H1 (cell line): ENCODE measurements at regions not wholly inside any gene's neighbourhood (a gene's known extent, or its start where the extent isn't known, plus 50 kb on each side); places are given as distances from the start of the nearest gene placed in this dataset.

ENCODE experiments used
- CTCF ChIA-PET: fragments of 300-600 bp; sonication (Branson Sonifier 250); formaldehyde crosslinking; loops from one replicate; lab custom pipeline; 2021; ENCODE audit not compliant: partially characterized antibody; lab: Charles Lee
- POLR2A ChIA-PET: fragments of 300-600 bp; sonication (Branson Sonifier 250); formaldehyde crosslinking; loops from one replicate; lab custom pipeline; 2021; ENCODE audit warnings: inconsistent platforms; ENCODE audit not compliant: partially characterized antibody; lab: Charles Lee
- DNase-seq, 2 experiments: peaks; one replicate each; pipeline versions ENCODE4 v3.0.0 to v3.0.0-alpha.2; 2010 to 2022; ENCODE audit warnings: low spot score in 2 of 2, low read depth in 1 of 2, mixed read lengths in 1 of 2
- FAIRE-seq: peaks from 2 replicates; lab custom pipeline; 2011; peaks lifted over from hg19 to GRCh38; lab: Jason Lieb, UNC
- H2AFZ ChIP-seq: 2 replicates; pipeline ENCODE4 v1.8.1; 2012; ENCODE audit warnings: low read length, inconsistent platforms
- H2AK5ac ChIP-seq: 2 replicates; pipeline ENCODE4 v1.6.1; 2013; ENCODE audit warnings: low read depth, low read length
- H2BK120ac ChIP-seq: replicated peaks from 2 replicates; pipeline ENCODE3; 2013; ENCODE audit warnings: low read depth, low read length, inconsistent platforms
- H2BK12ac ChIP-seq: 2 replicates; pipeline ENCODE4 v1.6.1; 2013; ENCODE audit warnings: low read depth, low read length
- H2BK15ac ChIP-seq: 2 replicates; pipeline ENCODE4 v1.6.1; 2013; ENCODE audit warnings: low read length
- H2BK20ac ChIP-seq: 2 replicates; pipeline ENCODE4 v1.6.1; 2013; ENCODE audit warnings: low read length
- H2BK5ac ChIP-seq: 2 replicates; pipeline ENCODE4 v1.6.1; 2013; ENCODE audit warnings: low read depth, low read length
- H3K14ac ChIP-seq: 2 replicates; pipeline ENCODE4 v1.6.1; 2013; ENCODE audit warnings: inconsistent platforms; ENCODE audit not compliant: insufficient read length
- H3K18ac ChIP-seq: 2 replicates; pipeline ENCODE4 v1.6.1; 2013; ENCODE audit warnings: low read length; ENCODE audit errors: extremely low read depth
- H3K23ac ChIP-seq: 2 replicates; pipeline ENCODE4 v1.6.1; 2013; ENCODE audit warnings: inconsistent platforms; ENCODE audit not compliant: insufficient read length
- H3K23me2 ChIP-seq: 2 replicates; pipeline ENCODE4 v1.6.1; 2013; ENCODE audit warnings: low read depth, low read length
- H3K27ac ChIP-seq: 2 replicates; pipeline ENCODE4 v1.6.1; 2011; ENCODE audit warnings: low read depth, low read length, inconsistent platforms
- H3K27me3 ChIP-seq, 4 experiments: replicated peaks in 1 of 4; 1 replicate in 1 of 4; 2 replicates in 3 of 4; pipeline versions ENCODE4 v1.6.1 to v1.8.1; 2011 to 2013; ENCODE audit warnings: low read length in 3 of 4, mild to moderate bottlenecking in 3 of 4, inconsistent platforms in 2 of 4, mixed read lengths in 2 of 4, moderate library complexity in 1 of 4; ENCODE audit not compliant: control insufficient read depth in 3 of 4, insufficient read depth in 3 of 4; ENCODE audit errors: extremely low read depth in 1 of 4
- H3K36me3 ChIP-seq, 4 experiments: 2 replicates each; pipeline versions ENCODE4 v1.6.1 to v1.8.1; 2011 to 2013; ENCODE audit warnings: mild to moderate bottlenecking in 4 of 4, low read length in 3 of 4, moderate library complexity in 2 of 4, control low read depth in 1 of 4, inconsistent platforms in 1 of 4; ENCODE audit not compliant: insufficient read depth in 4 of 4, control insufficient read depth in 2 of 4
- H3K4ac ChIP-seq: replicated peaks from 2 replicates; pipeline ENCODE3; 2013; ENCODE audit warnings: low read length, low read depth, mixed read lengths, inconsistent platforms; ENCODE audit not compliant: insufficient read length
- H3K4me1 ChIP-seq, 4 experiments: replicated peaks in 1 of 4; 1 replicate in 1 of 4; 2 replicates in 3 of 4; pipeline versions ENCODE4 v1.6.1 to v1.8.1; 2011 to 2013; ENCODE audit warnings: low read length in 3 of 4, inconsistent platforms in 2 of 4, mixed read lengths in 1 of 4; ENCODE audit not compliant: insufficient read depth in 4 of 4, control insufficient read depth in 3 of 4
- H3K4me2 ChIP-seq, 2 experiments: 2 replicates each; pipeline versions ENCODE4 v1.6.1 to v1.8.1; 2011 to 2013; ENCODE audit warnings: low read depth in 2 of 2, low read length in 2 of 2, control low read depth in 1 of 2, inconsistent platforms in 1 of 2, mild to moderate bottlenecking in 1 of 2; ENCODE audit not compliant: insufficient read depth in 1 of 2
- H3K4me3 ChIP-seq, 4 experiments: fragments of 200-600, 300-600 bp in 1 of 4; sonication (generic), shearing (Covaris generic), sonication (Bioruptor Twin) in 1 of 4; 2 replicates each; pipeline versions ENCODE4 v1.5.1 to v1.8.1; 2011 to 2016; ENCODE audit warnings: low read length in 4 of 4, low read depth in 3 of 4, control low read depth in 2 of 4, inconsistent platforms in 2 of 4, mild to moderate bottlenecking in 2 of 4, mixed read lengths in 1 of 4, moderate library complexity in 1 of 4; ENCODE audit not compliant: insufficient read depth in 2 of 4; ENCODE audit errors: extremely low read depth in 1 of 4
- H3K56ac ChIP-seq: replicated peaks from 2 replicates; pipeline ENCODE3; 2013; ENCODE audit warnings: low read depth, mild to moderate bottlenecking, mixed read lengths, low read length, inconsistent platforms; ENCODE audit not compliant: insufficient read length
- H3K79me1 ChIP-seq: 2 replicates; pipeline ENCODE4 v1.6.1; 2013; ENCODE audit warnings: low read depth, low read length, control low read depth
- H3K79me2 ChIP-seq, 2 experiments: 2 replicates each; pipeline versions ENCODE4 v1.6.1 to v1.8.1; 2012 to 2013; ENCODE audit warnings: low read length in 2 of 2, mild to moderate bottlenecking in 2 of 2, inconsistent platforms in 1 of 2; ENCODE audit not compliant: insufficient read depth in 2 of 2, control insufficient read depth in 1 of 2
- H3K9ac ChIP-seq, 4 experiments: replicated peaks in 1 of 4; 1 replicate in 1 of 4; 2 replicates in 3 of 4; pipeline versions ENCODE4 v1.6.1 to v1.8.1; 2011 to 2013; ENCODE audit warnings: low read depth in 3 of 4, low read length in 3 of 4, control low read depth in 2 of 4, mild to moderate bottlenecking in 2 of 4, moderate library complexity in 2 of 4, inconsistent platforms in 1 of 4; ENCODE audit errors: extremely low read depth in 1 of 4
- H3K9me3 ChIP-seq, 2 experiments: 2 replicates each; pipeline versions ENCODE4 v1.6.1 to v1.8.1; 2012 to 2013; ENCODE audit warnings: mild to moderate bottlenecking in 2 of 2, moderate library complexity in 2 of 2, control low read depth in 1 of 2, inconsistent platforms in 1 of 2, low read depth in 1 of 2, low read length in 1 of 2, mixed read lengths in 1 of 2; ENCODE audit not compliant: insufficient read depth in 2 of 2
- H4K20me1 ChIP-seq, 2 experiments: replicated peaks in 1 of 2; 2 replicates each; pipeline versions ENCODE3 to v1.8.1; 2011 to 2013; ENCODE audit warnings: inconsistent platforms in 2 of 2, low read length in 2 of 2, mild to moderate bottlenecking in 1 of 2; ENCODE audit not compliant: insufficient read depth in 2 of 2, control insufficient read depth in 1 of 2
- H4K5ac ChIP-seq: 2 replicates; pipeline ENCODE4 v1.6.1; 2013; ENCODE audit warnings: low read length, low read depth, mixed read lengths, inconsistent platforms; ENCODE audit not compliant: insufficient read length
- H4K8ac ChIP-seq: 2 replicates; pipeline ENCODE4 v1.8.0; 2013; ENCODE audit warnings: mild to moderate bottlenecking, moderate library complexity, low read length, inconsistent platforms; ENCODE audit not compliant: insufficient read depth; ENCODE audit errors: extremely low read depth
- H4K91ac ChIP-seq: replicated peaks from 2 replicates; pipeline ENCODE3; 2013; ENCODE audit warnings: low read length, mixed read lengths, inconsistent platforms; ENCODE audit not compliant: insufficient read length
- CEBPB ChIP-seq: IDR thresholded peaks from 2 replicates; pipeline ENCODE4 v1.6.1; 2012; ENCODE audit warnings: low read depth, low read length
- CTBP2 ChIP-seq: IDR thresholded peaks from 2 replicates; pipeline ENCODE4 v1.7.0; 2011; ENCODE audit warnings: borderline replicate concordance, mild to moderate bottlenecking, moderate library complexity, mixed read lengths, low read length; ENCODE audit not compliant: insufficient read depth, insufficient read length
- HDAC2 ChIP-seq, 2 experiments: fragments of 300-600 bp in 1 of 2; sonication (generic) in 1 of 2; IDR thresholded peaks; 2 replicates each; pipeline ENCODE4 v1.6.1; 2011 to 2012; ENCODE audit warnings: low read depth in 2 of 2, low read length in 2 of 2, mild to moderate bottlenecking in 2 of 2, moderate library complexity in 2 of 2, borderline replicate concordance in 1 of 2, inconsistent platforms in 1 of 2
- NRF1 ChIP-seq: IDR thresholded peaks from 2 replicates; pipeline ENCODE4 v1.6.1; 2011; ENCODE audit warnings: mild to moderate bottlenecking, low read depth, low read length, improper control_type of control experiment
- RAD21 ChIP-seq, 2 experiments: IDR thresholded peaks in 1 of 2; conservative IDR thresholded peaks in 1 of 2; 2 replicates each; pipeline ENCODE4 v1.6.1; 2011; ENCODE audit warnings: low read depth in 2 of 2, low read length in 2 of 2, improper control_type of control experiment in 1 of 2, inconsistent platforms in 1 of 2, mild to moderate bottlenecking in 1 of 2, moderate library complexity in 1 of 2
- SIX5 ChIP-seq: IDR thresholded peaks from 2 replicates; pipeline ENCODE4 v1.6.1; 2011; ENCODE audit warnings: mild to moderate bottlenecking, low read depth, low read length
- SRF ChIP-seq: IDR thresholded peaks from 2 replicates; pipeline ENCODE4 v1.6.1; 2011; ENCODE audit warnings: mild to moderate bottlenecking, low read depth, low read length, moderate library complexity
- WGBS, 2 experiments: shearing (Covaris generic) in 1 of 2; methylation state at CpG; one replicate each; pipeline versions ENCODE4 v1.1.6 to v1.1.7; 2013 to 2015; ENCODE audit warnings: low lambda C conversion rate in 2 of 2, mixed read lengths in 2 of 2, inconsistent platforms in 1 of 2, low coverage in 1 of 2, missing lambda C conversion rate in 1 of 2; ENCODE audit not compliant: insufficient replicate concordance in 2 of 2, insufficient coverage in 1 of 2, insufficient read length in 1 of 2; ENCODE audit errors: extremely low coverage in 1 of 2, missing lambda C conversion rate in 1 of 2; 5-methylcytosine and 5-hydroxymethylcytosine counted together

GRCh38 chr6:140752234-140752633 lies 1377.8 kb upstream of the CITED2 start:
- Histone ChIP-seq H3K9ac (no peak overlapping the region), H4K5ac (no peak overlapping the region), H3K56ac (no peak overlapping the region), H2BK15ac (no peak overlapping the region), H3K79me2 (no peaks in the 10 kb centered on the region), H2BK120ac (no peak overlapping the region), H3K4ac (no peak overlapping the region), H2AK5ac (no peak overlapping the region), H3K23ac (no peak overlapping the region), H3K27ac (no peak overlapping the region), H2BK5ac (no peak overlapping the region), H3K79me1 (no peaks in the 10 kb centered on the region), H2BK12ac (no peak overlapping the region), H3K4me2 (no peak overlapping the region), H3K4me3 (no peak overlapping the region), H3K27me3 (no peaks in the 10 kb centered on the region), H2AFZ (no peak overlapping the region), H3K18ac (no peak overlapping the region), H4K8ac (no peak overlapping the region), H3K9me3 (peaks cover 14 to 15% of the 10 kb centered on the region in 2 experiments), H3K14ac (no peak overlapping the region), H3K4me1 (no peaks in the 10 kb centered on the region), H3K23me2 (no peaks in the 10 kb centered on the region), H4K20me1 (no peaks in the 10 kb centered on the region), H2BK20ac (no peak overlapping the region), H3K36me3 (peaks cover 0 to 2% (median 0%) of the 10 kb centered on the region in 4 experiments; a peak in 2 of 8 replicates), H4K91ac (no peak overlapping the region)
- FAIRE-seq, result no peak
- WGBS, 2 experiments, result 90% methylated on average over 1 of the region's 1 CpG; no CpG with 5 or more reads in 1 of the 2 experiments
- ChIA-PET POLR2A (no interaction called here), CTCF (interaction anchor here (0.8 to 1.1 kb wide), 2 partner anchors 24 to 325 kb away, joined by 3 read pairs; no protein-coding TSS in a partner anchor)
- DNase-seq, result no peak
- TF ChIP-seq SRF, result no peak
- TF ChIP-seq CEBPB, result no peak
- no peak for TF ChIP-seq RAD21 (IDR thresholded peaks at IDR 0.05 in 1 of 2, conservative IDR thresholded peaks at IDR 0.05 in 1 of 2; ENCODE audit: low read depth in 2 of 2, low read length in 2 of 2)
- no peak for TF ChIP-seq HDAC2 (IDR thresholded peaks at IDR 0.05; ENCODE audit: borderline replicate concordance in 1 of 2, low read depth in 2 of 2, low read length in 2 of 2)
- TF ChIP-seq SIX5, result no peak
- no peak for TF ChIP-seq NRF1
- TF ChIP-seq CTBP2, result no peak
